Epithelial cell of proximal tubule (primary cell): ENCODE measurements at regions not wholly inside any gene's neighbourhood (a gene's known extent, or its start where the extent isn't known, plus 50 kb on each side); places are given as distances from the start of the nearest gene placed in this dataset.

Experiments used
- DNase-seq: peaks from one replicate; pipeline ENCODE4 v3.0.0-alpha.2; 2011; ENCODE audit warnings: low read depth
- H3K4me3 ChIP-seq: 2 replicates; pipeline ENCODE4 v1.5.1; 2011; ENCODE audit warnings: low read depth, mild to moderate bottlenecking, low read length
- TF ChIP-seq, protein P1 (sequence below): conservative IDR thresholded peaks from 2 replicates; pipeline ENCODE4 v1.5.1; 2012; ENCODE audit warnings: low read depth, mild to moderate bottlenecking, low read length

DNA sequence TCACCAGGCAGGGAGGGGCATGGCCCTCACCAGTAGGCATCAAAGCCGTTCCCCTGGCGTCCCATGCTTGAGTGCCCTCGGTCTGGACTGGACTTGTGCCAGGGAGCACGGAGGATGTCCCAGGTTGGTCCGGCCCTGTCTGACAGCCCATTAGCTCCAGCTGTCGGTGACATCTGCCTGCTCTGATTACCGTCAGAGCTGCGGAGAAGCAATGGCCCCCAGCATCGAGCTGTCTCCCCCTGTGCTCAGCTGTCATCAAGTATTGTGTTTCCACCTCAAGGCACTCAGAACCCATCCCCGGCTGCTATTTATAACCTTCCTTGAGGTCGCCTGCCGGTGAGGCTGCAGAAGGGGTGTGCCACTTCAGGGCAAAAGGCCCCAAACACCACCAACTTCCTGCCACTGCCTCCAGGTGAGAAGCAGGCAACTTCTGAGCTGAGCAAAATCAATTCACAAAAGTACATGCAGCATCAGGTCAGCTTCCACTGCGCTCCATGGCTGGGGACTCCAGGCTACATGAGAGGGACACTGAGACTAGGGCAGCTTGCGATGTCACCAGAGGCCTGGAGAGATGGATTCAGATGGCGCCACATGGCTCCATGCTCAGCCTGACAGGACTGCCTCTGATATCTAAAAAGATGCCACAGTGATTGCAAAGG, 142.7 kb downstream of the C5orf15 start:
- no peak overlapping the region for H3K4me3 ChIP-seq
- TF ChIP-seq, protein P1, sequence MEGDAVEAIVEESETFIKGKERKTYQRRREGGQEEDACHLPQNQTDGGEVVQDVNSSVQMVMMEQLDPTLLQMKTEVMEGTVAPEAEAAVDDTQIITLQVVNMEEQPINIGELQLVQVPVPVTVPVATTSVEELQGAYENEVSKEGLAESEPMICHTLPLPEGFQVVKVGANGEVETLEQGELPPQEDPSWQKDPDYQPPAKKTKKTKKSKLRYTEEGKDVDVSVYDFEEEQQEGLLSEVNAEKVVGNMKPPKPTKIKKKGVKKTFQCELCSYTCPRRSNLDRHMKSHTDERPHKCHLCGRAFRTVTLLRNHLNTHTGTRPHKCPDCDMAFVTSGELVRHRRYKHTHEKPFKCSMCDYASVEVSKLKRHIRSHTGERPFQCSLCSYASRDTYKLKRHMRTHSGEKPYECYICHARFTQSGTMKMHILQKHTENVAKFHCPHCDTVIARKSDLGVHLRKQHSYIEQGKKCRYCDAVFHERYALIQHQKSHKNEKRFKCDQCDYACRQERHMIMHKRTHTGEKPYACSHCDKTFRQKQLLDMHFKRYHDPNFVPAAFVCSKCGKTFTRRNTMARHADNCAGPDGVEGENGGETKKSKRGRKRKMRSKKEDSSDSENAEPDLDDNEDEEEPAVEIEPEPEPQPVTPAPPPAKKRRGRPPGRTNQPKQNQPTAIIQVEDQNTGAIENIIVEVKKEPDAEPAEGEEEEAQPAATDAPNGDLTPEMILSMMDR = no peak
- DNase-seq = no peak

DNA sequence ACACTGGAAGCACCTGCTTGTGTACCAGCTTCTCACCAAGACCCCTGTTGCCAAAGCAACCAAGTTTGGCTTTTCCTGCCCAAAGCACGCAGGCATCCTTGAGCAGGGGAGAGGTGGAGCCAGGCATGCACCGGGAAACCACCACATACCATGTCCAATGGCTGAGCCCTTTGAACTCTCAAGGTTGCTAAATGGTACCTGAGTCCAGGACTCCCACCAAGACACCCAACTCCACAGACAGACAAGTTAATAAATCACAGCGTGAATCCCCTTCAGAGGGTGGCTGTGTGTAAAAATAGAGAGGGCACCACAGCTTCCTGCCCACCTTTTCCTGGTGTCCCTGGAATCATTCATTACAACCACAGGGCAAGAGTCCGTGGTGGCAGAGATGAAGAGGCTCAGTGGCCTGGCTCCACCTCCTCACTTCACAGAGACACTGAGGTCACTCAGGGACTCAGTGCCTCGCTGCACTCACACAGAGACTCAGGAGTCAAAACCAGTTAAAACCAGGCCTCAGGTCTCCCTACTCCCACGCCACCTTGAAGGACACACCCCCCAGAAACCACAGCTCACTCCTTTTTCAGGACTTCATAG, 143.7 kb downstream of the C5orf15 start:
- TF ChIP-seq, protein P1 = no peak
- DNase-seq = peak; percentile 48
- no peak overlapping the region for H3K4me3 ChIP-seq

DNA sequence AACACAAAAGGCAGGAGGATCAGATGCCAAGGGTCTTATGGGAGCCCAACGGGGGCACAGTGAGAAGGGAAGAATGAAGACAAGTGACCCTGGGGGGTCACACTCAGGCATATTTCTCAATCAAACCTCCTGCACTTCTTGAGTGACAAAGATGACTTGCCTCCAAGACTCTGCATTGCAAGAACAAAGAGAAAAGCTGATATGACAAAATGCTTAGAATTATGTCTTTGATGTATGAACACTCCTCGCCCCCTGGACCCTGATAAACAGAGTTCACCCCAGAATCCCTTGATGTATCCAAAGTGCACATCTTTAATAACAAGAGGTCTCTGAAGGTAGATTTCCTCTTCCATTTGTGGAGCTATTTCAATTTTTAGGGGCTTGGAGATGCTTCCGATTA, 146.5 kb downstream of the C5orf15 start:
- TF ChIP-seq, protein P1 = no peak
- DNase-seq = no peak
- H3K4me3 ChIP-seq = no peak overlapping the region

DNA sequence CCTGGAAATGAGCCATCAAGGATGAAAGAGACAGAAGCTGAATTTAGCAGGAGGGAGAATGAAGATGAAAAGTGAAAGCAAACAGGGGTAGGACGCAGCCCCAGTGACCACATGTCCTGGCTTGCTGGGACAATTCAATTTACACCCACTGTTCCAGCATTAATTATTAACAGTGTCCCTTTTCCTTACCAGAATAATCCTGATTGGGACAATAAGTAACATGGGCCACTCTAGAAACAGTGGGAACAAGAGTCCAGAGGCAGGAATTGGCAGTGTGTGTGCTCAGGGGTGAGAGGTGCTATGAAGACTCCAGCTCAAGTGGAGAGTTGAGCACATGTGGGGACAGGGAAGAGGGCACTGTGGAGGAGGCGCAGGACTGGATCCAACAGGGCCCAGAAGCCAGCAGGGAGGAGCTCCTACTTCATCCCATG, 147.1 kb downstream of the C5orf15 start:
- DNase-seq = no peak
- no peak overlapping the region for H3K4me3 ChIP-seq
- TF ChIP-seq, protein P1 = no peak

DNA sequence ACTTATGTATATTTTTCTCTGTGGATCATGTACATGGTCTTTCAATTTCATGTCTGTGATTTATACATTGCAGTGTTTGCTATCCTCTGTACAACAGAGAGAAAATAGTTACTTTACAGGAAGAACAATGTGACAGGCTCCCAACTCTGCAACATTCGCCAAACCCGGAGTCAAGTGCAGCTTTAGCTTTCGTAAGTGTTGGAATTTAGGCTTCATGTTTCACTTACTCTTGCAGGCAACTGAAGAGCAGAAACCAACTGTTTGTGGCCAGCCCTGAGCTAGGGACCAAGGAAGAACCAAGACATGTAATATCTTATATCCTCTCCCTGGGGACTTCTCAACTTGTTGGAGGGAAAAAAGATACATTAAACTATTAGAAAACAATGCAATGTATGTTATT, 147.9 kb downstream of the C5orf15 start:
- no peak for DNase-seq
- TF ChIP-seq, protein P1 = no peak
- no peak overlapping the region for H3K4me3 ChIP-seq

DNA sequence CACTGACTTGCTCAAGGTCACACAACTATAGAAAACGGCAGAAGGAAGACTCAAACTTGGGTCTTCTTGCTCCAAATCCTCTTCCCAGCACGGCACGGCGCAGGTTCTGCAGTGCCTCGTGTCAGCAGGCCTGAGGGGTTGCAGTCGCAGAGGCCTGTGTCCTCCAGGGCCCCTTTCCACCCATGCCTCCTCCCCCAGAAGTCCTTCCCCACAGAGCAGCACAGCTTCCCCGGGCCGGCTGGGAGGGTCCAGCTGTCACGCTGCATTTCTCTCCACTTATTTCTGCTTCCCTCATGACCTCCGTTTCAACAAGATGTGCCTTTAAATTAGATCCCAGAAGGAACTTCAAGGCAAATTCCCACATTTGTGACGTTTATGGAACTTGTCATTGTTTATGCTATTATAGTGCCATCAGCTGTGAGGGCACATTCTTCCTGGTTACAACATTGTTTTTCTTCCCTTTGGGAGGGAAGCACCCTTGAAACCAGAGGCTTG, 148.4 kb downstream of the C5orf15 start:
- no peak overlapping the region for H3K4me3 ChIP-seq
- DNase-seq = no peak
- TF ChIP-seq, protein P1 = no peak
